GM19023 (cell line): ENCODE measurements at regions not wholly inside any gene's neighbourhood (a gene's known extent, or its start where the extent isn't known, plus 50 kb on each side); places are given as distances from the start of the nearest gene placed in this dataset.

ENCODE experiments used
- ATAC-seq: cut with Tn5 transposase; IDR thresholded peaks from one replicate; pipeline ENCODE4 v1.9.1; 2021; ENCODE audit warnings: mild to moderate bottlenecking, moderate library complexity; ENCODE audit not compliant: unreplicated experiment

GRCh38 chr15:47273864-47274263, 443.4 kb upstream of the SEMA6D start:
- ATAC-seq, result no peak

- no peak for ATAC-seq
Measured at GRCh38 chr15:47283246-47283645, 434.1 kb upstream of the SEMA6D start.

GRCh38 chr15:47288794-47289193, 428.5 kb upstream of the SEMA6D start:
- no peak for ATAC-seq

- ATAC-seq, result no peak
Measured at GRCh38 chr15:47289656-47290055, 427.6 kb upstream of the SEMA6D start.

GRCh38 chr15:47291767-47292166, 425.5 kb upstream of the SEMA6D start:
- ATAC-seq, result no peak

- no peak for ATAC-seq
Measured at GRCh38 chr15:47292638-47293190, 424.6 kb upstream of the SEMA6D start.

GRCh38 chr15:47293466-47294162, 423.7 kb upstream of the SEMA6D start:
- ATAC-seq, result no peak

- no peak for ATAC-seq
Measured at GRCh38 chr15:47294765-47295259, 422.5 kb upstream of the SEMA6D start.

- no peak for ATAC-seq
Measured at GRCh38 chr15:47296881-47297280, 420.4 kb upstream of the SEMA6D start.

GRCh38 chr15:47299846-47300434, 417.4 kb upstream of the SEMA6D start:
- ATAC-seq, result no peak

- no peak for ATAC-seq
Measured at GRCh38 chr15:47300596-47300995, 416.7 kb upstream of the SEMA6D start.

GRCh38 chr15:47301481-47301880, 415.8 kb upstream of the SEMA6D start:
- no peak for ATAC-seq

GRCh38 chr15:47304656-47305055, 412.6 kb upstream of the SEMA6D start:
- no peak for ATAC-seq

- ATAC-seq, result no peak
Measured at GRCh38 chr15:47312161-47312560, 405.1 kb upstream of the SEMA6D start.

- ATAC-seq, result no peak
Measured at GRCh38 chr15:47326410-47327333, 390.6 kb upstream of the SEMA6D start.

GRCh38 chr15:47331829-47332393, 385.4 kb upstream of the SEMA6D start:
- no peak for ATAC-seq

GRCh38 chr15:47332481-47332880, 384.8 kb upstream of the SEMA6D start:
- ATAC-seq, result no peak

GRCh38 chr15:47333734-47334133, 383.6 kb upstream of the SEMA6D start:
- no peak for ATAC-seq

- no peak for ATAC-seq
Measured at GRCh38 chr15:47334805-47335535, 382.3 kb upstream of the SEMA6D start.

- ATAC-seq, result no peak
Measured at GRCh38 chr15:47337106-47337505, 380.2 kb upstream of the SEMA6D start.
